Transverse colon (tissue), 4 donors: ENCODE measurements at regions not wholly inside any gene's neighbourhood (a gene's known extent, or its start where the extent isn't known, plus 50 kb on each side); places are given as distances from the start of the nearest gene placed in this dataset.

ENCODE experiments used
- EP300 ChIP-seq: sonication (generic); formaldehyde crosslinking; IDR thresholded peaks from one replicate; pipeline ENCODE4 v1.6.1; 2017; ENCODE audit warnings: antibody characterized with exemption, low read depth
- POLR2AphosphoS5 ChIP-seq, 3 donors: sonication (generic); formaldehyde crosslinking; IDR thresholded peaks; one replicate each; pipeline ENCODE4 v1.6.1; 2016; ENCODE audit warnings: antibody characterized with exemption in 3 of 3
- TF ChIP-seq, protein P1 (sequence below), 5 experiments: fragments of 200-600 bp in 3 of 5; fragments of 450-650 bp in 2 of 5; sonication (generic) in 3 of 5; IDR thresholded peaks; 1 replicate in 2 of 5; 2 replicates in 3 of 5; pipeline ENCODE4 v1.5.1; 2016 to 2017; ENCODE audit warnings: antibody characterized with exemption in 5 of 5, inconsistent platforms in 3 of 5, mild to moderate bottlenecking in 2 of 5, moderate library complexity in 1 of 5

DNA sequence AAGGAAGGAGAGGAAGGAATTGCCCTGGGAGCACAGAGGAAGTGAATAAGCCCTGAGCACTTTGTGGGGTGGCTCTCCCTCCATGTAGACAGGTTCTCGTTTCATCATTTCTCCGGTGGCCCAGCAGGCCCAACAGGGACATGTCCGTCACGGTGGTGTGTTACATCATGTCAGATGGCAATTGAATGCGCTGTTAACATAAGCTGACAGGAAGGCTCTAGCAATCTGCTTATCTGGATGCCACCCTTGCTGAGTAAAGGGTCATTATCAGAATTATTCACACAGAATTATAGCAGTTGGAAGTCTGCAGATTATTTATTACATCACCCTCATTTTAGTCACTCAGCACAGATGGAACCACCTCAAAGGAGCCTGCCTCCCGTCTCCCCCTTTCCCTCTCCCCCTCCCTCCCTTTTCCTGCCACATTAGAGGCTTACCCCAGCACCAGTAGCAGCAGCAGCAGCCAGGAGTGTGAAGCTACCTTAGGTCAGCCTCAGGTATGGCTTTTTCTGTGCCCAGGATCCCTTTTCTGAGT is 124.3 kb upstream of the TRIM2 start:
- TF ChIP-seq, protein P1, sequence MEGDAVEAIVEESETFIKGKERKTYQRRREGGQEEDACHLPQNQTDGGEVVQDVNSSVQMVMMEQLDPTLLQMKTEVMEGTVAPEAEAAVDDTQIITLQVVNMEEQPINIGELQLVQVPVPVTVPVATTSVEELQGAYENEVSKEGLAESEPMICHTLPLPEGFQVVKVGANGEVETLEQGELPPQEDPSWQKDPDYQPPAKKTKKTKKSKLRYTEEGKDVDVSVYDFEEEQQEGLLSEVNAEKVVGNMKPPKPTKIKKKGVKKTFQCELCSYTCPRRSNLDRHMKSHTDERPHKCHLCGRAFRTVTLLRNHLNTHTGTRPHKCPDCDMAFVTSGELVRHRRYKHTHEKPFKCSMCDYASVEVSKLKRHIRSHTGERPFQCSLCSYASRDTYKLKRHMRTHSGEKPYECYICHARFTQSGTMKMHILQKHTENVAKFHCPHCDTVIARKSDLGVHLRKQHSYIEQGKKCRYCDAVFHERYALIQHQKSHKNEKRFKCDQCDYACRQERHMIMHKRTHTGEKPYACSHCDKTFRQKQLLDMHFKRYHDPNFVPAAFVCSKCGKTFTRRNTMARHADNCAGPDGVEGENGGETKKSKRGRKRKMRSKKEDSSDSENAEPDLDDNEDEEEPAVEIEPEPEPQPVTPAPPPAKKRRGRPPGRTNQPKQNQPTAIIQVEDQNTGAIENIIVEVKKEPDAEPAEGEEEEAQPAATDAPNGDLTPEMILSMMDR (IDR thresholded peaks at IDR 0.05): no peak
- TF ChIP-seq EP300 (no peak), POLR2AphosphoS5 (IDR thresholded peaks at IDR 0.05) (no peak)
